HG03039 (cell line): ENCODE measurements at regions not wholly inside any gene's neighbourhood (a gene's known extent, or its start where the extent isn't known, plus 50 kb on each side); places are given as distances from the start of the nearest gene placed in this dataset.

Source experiments
- ATAC-seq: cut with Tn5 transposase; IDR thresholded peaks from one replicate; pipeline ENCODE4 v1.9.1; 2021; ENCODE audit warnings: mild to moderate bottlenecking, moderate library complexity; ENCODE audit not compliant: unreplicated experiment

DNA sequence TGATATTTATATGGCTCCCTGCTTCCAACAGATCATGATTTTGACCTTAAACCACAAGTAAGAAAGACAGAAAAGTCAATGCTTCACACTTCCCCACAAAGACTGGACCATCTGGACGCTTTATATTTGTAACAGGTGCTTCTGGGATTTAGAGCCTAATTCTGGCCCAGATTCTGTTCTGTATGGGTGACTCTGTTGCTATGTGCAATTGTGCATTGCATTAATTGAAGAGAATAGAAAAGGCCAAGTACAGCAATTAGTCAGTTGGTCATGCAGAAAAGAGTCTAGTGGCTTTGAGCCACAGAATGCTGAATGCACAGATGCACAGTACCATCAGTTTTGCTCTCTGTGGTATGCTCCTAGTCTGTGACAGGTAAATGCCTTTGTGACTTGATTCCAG, 657.4 kb upstream of the ATXN8OS start:
- ATAC-seq = no peak

- no peak for ATAC-seq
Measured at GRCh38 chr13:69425235-69425634, 682.4 kb upstream of the ATXN8OS start.

GRCh38 chr13:69423844-69424243, 683.8 kb upstream of the ATXN8OS start:
- ATAC-seq = no peak

GRCh38 chr13:69418319-69418718, 689.3 kb upstream of the ATXN8OS start:
- ATAC-seq = no peak

- ATAC-seq = no peak
Measured at GRCh38 chr13:69410761-69411160, 696.9 kb upstream of the ATXN8OS start.

DNA sequence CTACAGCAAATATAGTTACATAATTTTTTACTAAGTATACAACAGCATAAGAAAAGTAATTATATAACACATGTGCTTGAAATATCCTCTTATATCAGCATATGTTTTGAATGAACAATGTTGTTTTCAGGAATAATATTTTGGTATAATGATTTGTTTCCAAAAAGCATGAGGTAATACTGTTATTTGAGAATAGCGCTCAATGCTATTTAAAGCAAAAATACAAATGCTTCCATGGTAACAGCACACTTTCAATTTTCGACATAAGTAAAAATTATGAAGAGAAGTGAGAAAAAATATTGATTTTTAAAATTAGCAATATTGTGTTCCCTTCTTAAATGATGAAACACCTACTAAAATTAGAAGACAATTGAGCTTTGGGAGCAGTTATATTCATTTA, 715.9 kb upstream of the ATXN8OS start:
- no peak for ATAC-seq

- ATAC-seq = no peak
Measured at GRCh38 chr13:69389899-69390298, 717.7 kb upstream of the ATXN8OS start.

DNA sequence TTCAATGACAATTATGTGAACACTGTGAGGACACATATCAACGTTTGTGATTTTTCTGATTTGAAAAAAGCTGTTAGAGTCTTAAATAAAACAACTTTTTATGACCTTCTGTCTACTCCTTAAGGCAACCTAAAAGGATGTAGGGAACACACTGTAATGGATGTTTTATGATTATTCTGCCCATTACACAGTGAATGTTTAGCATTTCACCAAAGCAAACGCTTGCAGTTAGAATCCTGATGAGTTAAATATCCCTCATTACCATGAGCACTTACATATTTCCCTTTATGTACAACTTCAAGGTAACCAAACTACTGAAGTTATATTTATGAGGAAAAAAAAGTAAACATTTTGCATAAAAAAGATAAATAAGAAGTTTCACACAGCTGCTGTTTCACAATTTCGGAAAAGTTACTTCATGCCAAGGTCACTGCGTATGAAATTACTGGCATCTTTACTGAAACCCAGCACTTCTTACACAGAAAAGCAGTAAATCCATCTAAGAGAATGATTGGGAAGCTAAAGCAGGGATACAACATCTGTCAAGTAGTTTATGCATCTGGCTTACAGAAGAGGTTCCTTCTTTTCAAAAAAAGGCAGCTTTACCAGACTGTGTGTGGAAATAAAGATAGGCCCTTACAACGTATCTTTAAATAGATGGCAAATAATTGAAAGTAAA, 733.7 kb upstream of the ATXN8OS start:
- no peak for ATAC-seq

GRCh38 chr13:69363360-69363759, 744.3 kb upstream of the ATXN8OS start:
- no peak for ATAC-seq

DNA sequence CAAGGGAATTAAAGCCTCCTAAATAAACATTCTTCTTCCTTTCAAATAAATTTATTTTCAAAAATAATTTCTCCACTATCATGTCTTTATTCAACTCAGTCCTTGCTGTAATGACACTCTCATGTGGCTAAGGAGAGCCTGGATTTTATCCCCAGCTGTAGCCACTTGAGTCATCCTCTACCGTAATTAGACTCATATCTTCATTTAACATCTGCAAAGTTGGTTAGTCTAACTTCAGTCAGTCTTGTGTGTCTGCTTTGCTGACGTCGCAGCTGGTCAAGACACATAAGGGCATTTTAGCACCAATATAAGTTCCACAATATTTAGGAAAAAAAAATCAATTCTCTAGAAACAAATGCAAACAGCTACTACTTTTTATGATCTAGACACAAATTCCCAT, 776.4 kb upstream of the ATXN8OS start:
- no peak for ATAC-seq

GRCh38 chr13:69324090-69324886, 783.3 kb upstream of the ATXN8OS start:
- no peak for ATAC-seq

DNA sequence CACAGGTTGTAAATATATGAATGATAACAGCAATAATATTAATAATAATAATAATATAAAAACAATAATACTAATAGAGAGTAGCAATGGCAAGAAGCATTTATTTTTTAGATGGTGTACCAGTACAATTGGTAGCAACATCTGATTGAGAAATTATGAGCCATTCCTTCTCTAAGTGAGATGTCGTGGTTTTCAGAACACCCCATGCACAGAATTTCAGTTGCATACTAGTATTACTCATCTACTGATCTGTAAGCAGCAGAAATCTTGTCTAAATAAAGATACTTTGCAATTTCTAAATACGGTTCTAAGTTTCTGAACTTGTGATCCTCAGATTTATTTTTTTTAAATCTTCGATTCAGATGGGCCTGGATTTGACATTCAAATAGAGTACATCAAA, 788.0 kb upstream of the ATXN8OS start:
- no peak for ATAC-seq

DNA sequence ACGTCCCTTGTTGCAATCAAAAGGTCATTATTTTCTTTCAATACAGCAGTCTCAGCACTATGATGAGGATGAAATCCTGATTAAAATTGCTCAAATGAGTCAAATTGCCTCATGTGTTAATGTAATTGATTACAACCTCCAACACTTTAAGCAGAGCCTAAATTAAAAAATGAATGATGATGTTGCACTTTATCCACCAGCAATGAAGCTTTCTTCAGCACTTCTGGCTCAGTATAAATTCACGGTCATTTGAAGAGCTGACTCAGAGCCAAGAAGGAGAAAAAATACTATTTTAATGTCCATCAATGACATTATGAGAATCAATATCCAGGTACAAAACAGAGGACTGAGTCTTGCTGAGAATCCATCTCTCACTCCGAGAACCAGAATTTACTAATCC, 792.6 kb upstream of the ATXN8OS start:
- ATAC-seq = no peak

DNA sequence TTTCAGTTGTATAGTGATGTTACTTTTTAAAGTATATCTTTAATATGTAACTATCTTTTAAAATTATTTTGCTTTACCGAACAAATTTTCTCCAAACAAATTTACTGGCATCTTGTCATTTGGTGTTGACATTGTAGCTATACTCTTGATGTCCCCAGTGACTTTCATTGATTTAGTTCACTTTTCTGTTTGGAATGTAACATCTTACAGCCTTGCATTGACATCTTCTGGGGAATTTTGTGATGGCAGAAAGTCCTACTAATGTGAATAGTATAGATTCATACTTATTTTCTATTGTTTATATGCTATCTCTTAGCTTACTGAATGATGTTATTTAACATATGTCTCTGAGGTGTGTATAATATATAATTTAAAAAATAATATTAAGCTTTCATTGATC, 800.9 kb upstream of the ATXN8OS start:
- ATAC-seq = no peak

- no peak for ATAC-seq
Measured at GRCh38 chr13:69300131-69300530, 807.5 kb upstream of the ATXN8OS start.

- ATAC-seq = no peak
Measured at GRCh38 chr13:69296130-69296529, 811.5 kb upstream of the ATXN8OS start.

DNA sequence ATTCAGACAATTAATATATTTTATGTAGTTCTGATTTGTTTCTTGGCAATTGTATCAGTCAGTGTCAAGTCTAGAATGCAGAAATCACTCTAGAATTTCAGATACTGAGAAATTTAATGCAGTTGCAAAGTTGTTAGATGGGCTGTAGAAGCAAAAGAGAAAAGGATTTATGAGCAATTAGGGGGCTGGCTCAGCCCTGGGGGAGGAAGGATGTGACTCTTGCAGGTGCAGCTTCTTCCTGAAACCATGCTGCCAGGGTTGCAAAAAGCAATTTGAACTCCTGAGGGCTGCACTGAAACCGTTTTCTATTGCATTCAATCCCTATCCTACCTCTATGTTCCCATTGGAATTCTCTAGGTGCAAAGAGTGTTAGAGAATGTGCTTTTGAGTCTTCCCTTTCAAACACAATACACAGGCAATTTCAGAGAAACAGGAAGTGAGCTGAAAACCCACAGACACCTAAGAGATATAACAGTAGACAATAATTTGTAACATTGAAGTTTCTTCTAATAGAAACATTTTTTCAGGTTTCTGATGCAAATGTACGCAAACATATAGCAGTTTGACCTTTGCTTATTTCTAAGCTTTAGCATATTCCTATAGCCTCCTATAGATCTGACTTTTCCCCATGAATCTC, 814.7 kb upstream of the ATXN8OS start:
- ATAC-seq = no peak

- ATAC-seq = no peak
Measured at GRCh38 chr13:69291292-69291906, 816.2 kb upstream of the ATXN8OS start.

DNA sequence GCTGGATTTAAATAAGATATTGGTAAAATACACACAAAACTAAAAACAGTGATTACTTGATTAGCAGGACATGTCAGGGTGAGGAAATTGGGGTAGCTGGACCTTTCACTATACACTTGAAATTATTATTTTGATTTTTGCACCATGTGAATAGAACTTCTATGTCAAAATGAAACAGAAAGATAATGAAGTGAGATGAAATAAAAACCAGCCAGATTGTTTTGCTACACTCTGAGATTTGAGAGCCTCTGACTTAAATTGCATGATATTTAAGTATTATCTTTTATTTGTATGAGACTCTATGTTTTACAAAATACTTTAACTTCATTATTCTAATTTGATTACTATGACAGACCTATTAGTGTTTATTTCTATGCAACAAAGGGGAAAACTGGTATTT, 819.6 kb upstream of the ATXN8OS start:
- ATAC-seq = no peak

DNA sequence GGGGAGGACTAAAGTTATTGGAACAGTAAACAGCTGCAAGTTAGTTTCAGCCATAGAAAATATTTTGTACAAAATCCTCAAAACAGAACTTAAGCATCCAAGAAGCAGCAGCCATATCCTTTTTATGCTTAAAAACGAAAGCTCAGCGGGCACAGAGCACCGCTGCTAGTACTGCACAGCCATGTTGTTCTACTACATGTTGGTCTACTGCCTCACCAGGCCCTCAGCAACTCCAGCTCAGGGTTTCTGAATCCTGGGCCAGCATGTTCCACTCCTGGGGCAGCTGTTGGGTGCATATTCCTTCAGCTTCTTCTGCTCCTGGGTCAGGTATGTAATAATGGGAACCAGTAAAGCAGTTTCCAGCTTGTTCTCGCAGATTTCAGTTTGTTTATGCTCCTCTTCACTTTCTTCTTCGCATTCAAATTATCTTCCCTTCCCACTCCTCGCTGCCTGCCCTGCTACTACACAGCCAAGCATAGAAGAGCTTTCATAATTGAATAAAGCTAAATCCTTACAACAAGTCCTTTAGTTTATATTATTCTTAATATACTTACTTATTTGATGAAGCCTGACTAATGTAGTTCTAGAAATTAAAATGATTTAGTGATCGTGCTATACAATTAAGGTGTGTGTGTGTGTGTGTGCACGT, 820.5 kb upstream of the ATXN8OS start:
- ATAC-seq = no peak

GRCh38 chr13:69283837-69284236, 823.8 kb upstream of the ATXN8OS start:
- no peak for ATAC-seq
